ENCODE measurements at regions not wholly inside any gene's neighbourhood (a gene's known extent, or its start where the extent isn't known, plus 50 kb on each side); places are given as distances from the start of the nearest gene placed in this dataset.
A peak's percentile ranks its signal among the peaks of the same experiment; 100 is the strongest.
"Not testable (repeated sequence)": the region's sequence is repeated elsewhere in the genome, so short reads cannot be mapped to it uniquely, and the experiment has no call there.

GRCh38 chr11:67885574-67885973 is 118.3 kb downstream of the UNC93B1 start:
- Histone ChIP-seq H3K27ac (peak overlapping the region; percentile 44), H3K4me3 (peak overlapping the region; percentile 8 to 16)
- H3K9me3 ChIP-seq; H3K4me1 ChIP-seq; H3K27me3 ChIP-seq; H3K36me3 ChIP-seq; intact Hi-C loops (cut with DNase I); DNase-seq (ENCODE audit: extremely low spot score in 2 of 2): not testable (repeated sequence)

GRCh38 chr11:67884761-67885558 is 118.9 kb downstream of the UNC93B1 start:
- H3K4me1 ChIP-seq; DNase-seq (ENCODE audit: extremely low spot score in 2 of 2); intact Hi-C loops (cut with DNase I); H3K27me3 ChIP-seq; H3K9me3 ChIP-seq; H3K36me3 ChIP-seq: not testable (repeated sequence)
- peak overlapping the region; percentile 44 for H3K27ac ChIP-seq
- H3K4me3 ChIP-seq: peak overlapping the region; percentile 8 to 16

DNA sequence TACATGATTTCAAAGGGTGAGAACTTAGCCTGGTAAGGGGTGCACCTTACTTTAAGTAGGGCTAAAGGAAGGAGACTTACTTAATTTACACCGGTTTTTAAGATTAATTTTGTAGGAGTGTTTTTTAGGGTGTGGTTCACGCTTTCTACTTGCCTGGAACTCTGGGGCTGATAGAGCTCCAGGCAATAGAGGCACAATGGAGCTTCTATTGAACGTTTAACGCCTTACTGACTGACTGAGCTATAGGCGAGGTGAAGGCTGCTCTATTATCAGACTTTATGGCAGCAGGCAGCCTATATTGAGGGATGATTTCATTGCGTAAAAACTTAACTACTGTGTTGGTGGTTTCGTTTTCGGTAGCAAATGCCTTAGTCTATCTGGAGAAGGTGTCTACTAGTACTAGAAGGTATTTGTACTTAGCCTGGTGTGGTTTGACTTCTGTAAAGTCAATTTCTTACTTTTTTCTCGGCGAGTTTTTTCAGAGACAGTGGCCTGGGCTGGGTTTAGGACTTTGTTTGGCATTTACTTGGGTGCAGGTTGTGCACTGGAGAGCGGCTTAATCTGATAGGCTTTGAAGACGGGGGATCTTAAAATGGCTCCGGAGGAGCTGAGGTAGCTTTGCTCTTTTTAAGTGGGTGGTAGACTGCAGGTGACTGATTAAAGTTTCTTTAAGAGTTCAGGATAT is 119.7 kb downstream of the UNC93B1 start:
- Histone ChIP-seq H3K4me3 (peak overlapping the region in 1 of 2 donors; percentile 16), H3K27ac (peak overlapping the region; percentile 44)
- H3K9me3 ChIP-seq; intact Hi-C loops (cut with DNase I); H3K4me1 ChIP-seq; DNase-seq (ENCODE audit: extremely low spot score in 2 of 2); H3K36me3 ChIP-seq; H3K27me3 ChIP-seq: not testable (repeated sequence)

DNA sequence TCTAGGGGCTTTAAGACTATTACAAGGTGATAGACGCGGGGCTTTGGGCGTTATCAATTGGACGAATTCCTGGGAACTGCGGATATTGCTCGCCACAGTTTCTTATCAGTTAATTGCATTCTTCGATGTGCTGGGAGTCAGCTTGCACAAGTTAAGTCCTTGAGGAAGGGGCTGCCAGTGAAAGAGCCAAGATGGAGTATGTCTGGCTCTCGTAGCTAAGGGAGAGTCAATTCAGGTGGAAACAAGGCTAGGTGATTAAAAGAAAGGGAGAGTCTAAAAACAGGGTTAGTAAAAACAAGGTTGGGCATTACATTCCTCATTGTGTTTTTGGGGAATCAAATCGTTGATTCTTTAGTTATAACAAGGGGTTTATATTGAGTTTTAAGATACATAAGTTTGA is 121.6 kb downstream of the UNC93B1 start:
- H3K9me3 ChIP-seq; DNase-seq (ENCODE audit: extremely low spot score in 2 of 2); H3K4me3 ChIP-seq; H3K36me3 ChIP-seq; intact Hi-C loops (cut with DNase I); H3K27ac ChIP-seq; H3K27me3 ChIP-seq; H3K4me1 ChIP-seq: not testable (repeated sequence)

- H3K4me3 ChIP-seq; H3K27ac ChIP-seq; H3K36me3 ChIP-seq; H3K27me3 ChIP-seq; intact Hi-C loops (cut with DNase I); H3K4me1 ChIP-seq; DNase-seq (ENCODE audit: extremely low spot score in 2 of 2); H3K9me3 ChIP-seq: not testable (repeated sequence)
These were observed 122.1 kb downstream of the UNC93B1 start for GRCh38 chr11:67881836-67882235.

GRCh38 chr11:67880594-67881196 is 123.2 kb downstream of the UNC93B1 start:
- H3K9me3 ChIP-seq; H3K4me1 ChIP-seq; DNase-seq (ENCODE audit: extremely low spot score in 2 of 2); intact Hi-C loops (cut with DNase I); H3K4me3 ChIP-seq; H3K27ac ChIP-seq; H3K36me3 ChIP-seq; H3K27me3 ChIP-seq: not testable (repeated sequence)

GRCh38 chr11:67878666-67879065 is 125.2 kb downstream of the UNC93B1 start:
- H3K27ac ChIP-seq; H3K4me1 ChIP-seq; H3K36me3 ChIP-seq; DNase-seq (ENCODE audit: extremely low spot score in 2 of 2); H3K9me3 ChIP-seq; H3K4me3 ChIP-seq; H3K27me3 ChIP-seq; intact Hi-C loops (cut with DNase I): not testable (repeated sequence)

DNA sequence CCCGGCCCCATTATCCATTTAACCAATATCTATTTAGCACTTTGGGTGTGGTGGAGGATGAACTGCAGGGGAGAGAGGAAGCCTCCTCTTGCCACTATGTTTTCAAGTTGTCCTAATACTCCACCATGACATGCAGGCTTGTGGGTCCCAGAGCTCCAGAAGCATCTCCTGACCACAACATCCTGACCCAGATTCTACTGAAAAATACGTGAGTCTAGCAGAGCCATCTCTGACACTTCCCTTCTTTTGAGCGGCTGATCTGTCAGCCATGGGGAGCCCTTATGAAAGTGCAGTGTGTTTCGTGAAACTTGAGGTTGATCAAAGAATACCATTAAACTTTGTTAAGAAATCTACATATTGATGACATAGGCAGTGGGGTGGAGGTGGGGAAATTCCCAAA is 126.6 kb downstream of the UNC93B1 start:
- DNase-seq (ENCODE audit: extremely low spot score in 2 of 2); H3K4me3 ChIP-seq; H3K27ac ChIP-seq; H3K27me3 ChIP-seq; H3K36me3 ChIP-seq; H3K9me3 ChIP-seq; H3K4me1 ChIP-seq; intact Hi-C loops (cut with DNase I): not testable (repeated sequence)

DNA sequence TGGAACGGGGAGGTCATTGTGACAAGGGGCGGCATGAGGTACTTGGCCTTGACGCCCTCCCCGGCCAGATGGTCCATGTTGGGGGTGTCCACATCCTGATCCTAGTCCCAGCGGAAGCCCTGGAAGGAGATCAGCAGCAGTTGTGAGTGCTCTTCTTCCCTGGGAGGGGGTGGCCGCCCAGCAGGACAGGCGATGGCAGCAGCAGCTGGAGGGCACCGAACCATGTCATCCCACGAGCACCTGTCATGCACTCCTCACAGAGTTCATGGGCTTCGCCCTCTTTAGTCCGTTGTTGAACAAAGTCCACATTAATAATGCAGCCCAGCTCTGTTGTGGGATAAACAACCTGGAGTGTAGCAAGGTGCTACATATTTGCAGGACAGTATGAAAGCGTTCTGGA is 130.7 kb downstream of the UNC93B1 start:
- H3K4me3 ChIP-seq; DNase-seq (ENCODE audit: extremely low spot score in 2 of 2); H3K9me3 ChIP-seq; H3K4me1 ChIP-seq; H3K27me3 ChIP-seq; H3K36me3 ChIP-seq; intact Hi-C loops (cut with DNase I); H3K27ac ChIP-seq: not testable (repeated sequence)

DNA sequence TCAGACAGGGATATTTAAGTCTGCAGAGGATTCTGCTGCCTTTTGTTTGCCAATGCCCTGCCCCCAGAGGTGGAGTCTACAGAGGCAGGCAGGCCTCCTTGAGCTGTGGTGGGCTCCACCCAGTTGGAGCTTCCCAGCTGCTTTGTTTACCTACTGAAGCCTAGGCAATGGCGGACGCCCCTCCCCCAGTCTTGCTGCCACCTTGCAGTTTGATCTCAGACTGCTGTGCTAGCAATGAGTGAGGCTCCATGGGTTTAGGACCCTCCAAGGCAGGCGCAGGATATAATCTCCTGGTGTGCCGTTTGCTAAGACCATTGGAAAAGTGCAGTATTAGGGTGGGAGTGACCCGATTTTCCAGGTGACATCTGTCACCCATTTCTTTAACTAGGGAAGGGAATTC is 132.7 kb downstream of the UNC93B1 start:
- H3K27me3 ChIP-seq; DNase-seq (ENCODE audit: extremely low spot score in 2 of 2); intact Hi-C loops (cut with DNase I): not testable (repeated sequence)

GRCh38 chr11:67862896-67863295 is 141.0 kb downstream of the UNC93B1 start:
- H3K4me3 ChIP-seq; H3K9me3 ChIP-seq; H3K27ac ChIP-seq; H3K4me1 ChIP-seq; H3K27me3 ChIP-seq; H3K36me3 ChIP-seq; intact Hi-C loops (cut with DNase I); DNase-seq (ENCODE audit: extremely low spot score in 2 of 2): not testable (repeated sequence)

More for the DNA sequence above, 132.7 kb downstream of the UNC93B1 start:
- H3K9me3 ChIP-seq, H3K4me1 ChIP-seq, H3K4me3 ChIP-seq, H3K36me3 ChIP-seq, H3K27ac ChIP-seq: not testable (repeated sequence)
